OCI-LY1 (cell line): ENCODE measurements at regions not wholly inside any gene's neighbourhood (a gene's known extent, or its start where the extent isn't known, plus 50 kb on each side); places are given as distances from the start of the nearest gene placed in this dataset.

Experiments
- EZH2 ChIP-seq: fragments of 200-600 bp; sonication (generic), shearing (Covaris generic); IDR thresholded peaks from 2 replicates; pipeline ENCODE4 v1.8.0; 2017; ENCODE audit warnings: borderline replicate concordance, mixed run types, mild to moderate bottlenecking, antibody characterized with exemption, low read length, moderate library complexity, mixed read lengths
- TF ChIP-seq, protein P1 (sequence below): fragments of 200-600 bp; sonication (generic), shearing (Covaris generic); IDR thresholded peaks from 2 replicates; pipeline ENCODE4 v1.5.1; 2017; ENCODE audit warnings: mild to moderate bottlenecking, antibody characterized with exemption, low read length, moderate library complexity, mixed read lengths

DNA sequence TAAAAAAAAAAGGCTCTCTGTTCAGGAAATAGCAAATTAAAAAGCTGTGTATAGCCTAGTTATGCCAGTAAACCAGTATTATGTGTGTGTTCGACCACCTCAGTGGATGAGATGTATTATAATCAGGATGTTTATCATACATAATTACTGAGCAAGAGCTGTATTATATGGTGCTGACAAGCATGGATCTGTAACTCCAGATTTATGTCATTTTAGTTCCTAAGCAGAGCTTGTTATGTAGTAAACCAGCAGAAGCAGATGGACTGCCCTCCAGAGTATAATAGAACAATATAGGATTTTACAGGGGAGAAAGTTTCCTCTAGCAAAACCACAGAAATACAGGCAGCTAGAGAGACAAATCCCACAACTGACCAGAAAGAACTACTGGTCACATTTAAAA lies 627.4 kb upstream of the EPHA5 start:
- TF ChIP-seq, protein P1, sequence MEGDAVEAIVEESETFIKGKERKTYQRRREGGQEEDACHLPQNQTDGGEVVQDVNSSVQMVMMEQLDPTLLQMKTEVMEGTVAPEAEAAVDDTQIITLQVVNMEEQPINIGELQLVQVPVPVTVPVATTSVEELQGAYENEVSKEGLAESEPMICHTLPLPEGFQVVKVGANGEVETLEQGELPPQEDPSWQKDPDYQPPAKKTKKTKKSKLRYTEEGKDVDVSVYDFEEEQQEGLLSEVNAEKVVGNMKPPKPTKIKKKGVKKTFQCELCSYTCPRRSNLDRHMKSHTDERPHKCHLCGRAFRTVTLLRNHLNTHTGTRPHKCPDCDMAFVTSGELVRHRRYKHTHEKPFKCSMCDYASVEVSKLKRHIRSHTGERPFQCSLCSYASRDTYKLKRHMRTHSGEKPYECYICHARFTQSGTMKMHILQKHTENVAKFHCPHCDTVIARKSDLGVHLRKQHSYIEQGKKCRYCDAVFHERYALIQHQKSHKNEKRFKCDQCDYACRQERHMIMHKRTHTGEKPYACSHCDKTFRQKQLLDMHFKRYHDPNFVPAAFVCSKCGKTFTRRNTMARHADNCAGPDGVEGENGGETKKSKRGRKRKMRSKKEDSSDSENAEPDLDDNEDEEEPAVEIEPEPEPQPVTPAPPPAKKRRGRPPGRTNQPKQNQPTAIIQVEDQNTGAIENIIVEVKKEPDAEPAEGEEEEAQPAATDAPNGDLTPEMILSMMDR: no peak
- no peak for TF ChIP-seq EZH2
